SK-N-SH (cell line): ENCODE measurements at regions not wholly inside any gene's neighbourhood (a gene's known extent, or its start where the extent isn't known, plus 50 kb on each side); places are given as distances from the start of the nearest gene placed in this dataset.
A peak's percentile ranks its signal among the peaks of the same experiment; 100 is the strongest.

ENCODE experiments used
- GATA2 ChIP-seq: sonication (generic); formaldehyde crosslinking; IDR thresholded peaks from 2 replicates; pipeline ENCODE4 v1.5.0; 2020; ENCODE audit warnings: mild to moderate bottlenecking, missing genetic modification reagents
- TCF12 ChIP-seq: IDR thresholded peaks from 2 replicates; pipeline ENCODE4 v1.4.0; 2012
- YY1 ChIP-seq: IDR thresholded peaks from 2 replicates; pipeline ENCODE4 v1.4.0; 2012; ENCODE audit warnings: low read depth, mild to moderate bottlenecking
- TF ChIP-seq, protein P1 (sequence below): fragments of 200-600 bp; sonication (generic); IDR thresholded peaks from 2 replicates; pipeline ENCODE4 v1.6.1; 2017; ENCODE audit warnings: antibody characterized with exemption, mild to moderate bottlenecking, moderate library complexity

GRCh38 chr1:233477359-233477758, 136.5 kb upstream of the KCNK1 start:
- TF ChIP-seq, protein P1, sequence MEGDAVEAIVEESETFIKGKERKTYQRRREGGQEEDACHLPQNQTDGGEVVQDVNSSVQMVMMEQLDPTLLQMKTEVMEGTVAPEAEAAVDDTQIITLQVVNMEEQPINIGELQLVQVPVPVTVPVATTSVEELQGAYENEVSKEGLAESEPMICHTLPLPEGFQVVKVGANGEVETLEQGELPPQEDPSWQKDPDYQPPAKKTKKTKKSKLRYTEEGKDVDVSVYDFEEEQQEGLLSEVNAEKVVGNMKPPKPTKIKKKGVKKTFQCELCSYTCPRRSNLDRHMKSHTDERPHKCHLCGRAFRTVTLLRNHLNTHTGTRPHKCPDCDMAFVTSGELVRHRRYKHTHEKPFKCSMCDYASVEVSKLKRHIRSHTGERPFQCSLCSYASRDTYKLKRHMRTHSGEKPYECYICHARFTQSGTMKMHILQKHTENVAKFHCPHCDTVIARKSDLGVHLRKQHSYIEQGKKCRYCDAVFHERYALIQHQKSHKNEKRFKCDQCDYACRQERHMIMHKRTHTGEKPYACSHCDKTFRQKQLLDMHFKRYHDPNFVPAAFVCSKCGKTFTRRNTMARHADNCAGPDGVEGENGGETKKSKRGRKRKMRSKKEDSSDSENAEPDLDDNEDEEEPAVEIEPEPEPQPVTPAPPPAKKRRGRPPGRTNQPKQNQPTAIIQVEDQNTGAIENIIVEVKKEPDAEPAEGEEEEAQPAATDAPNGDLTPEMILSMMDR, result peak; percentile 24; the same call in 1 of the 2 replicates
- TF ChIP-seq TCF12 (no peak), GATA2 (CRISPR knock-in tag) (no peak), YY1 (no peak)
